ENCODE measurements at regions not wholly inside any gene's neighbourhood (a gene's known extent, or its start where the extent isn't known, plus 50 kb on each side); places are given as distances from the start of the nearest gene placed in this dataset.

GRCh38 chr1:221625026-221625425 lies 116.9 kb downstream of the DUSP10 start:
- no peak for DNase-seq (ENCODE audit: low read depth)
- no peak for TF ChIP-seq CTCF (IDR thresholded peaks at IDR 0.05; ENCODE audit: insufficient read depth, low read depth, low read length, missing control alignments)
- no peak overlapping the region for H3K4me3 ChIP-seq (ENCODE audit: low read length)

- H3K4me3 ChIP-seq (ENCODE audit: low read length) = no peak overlapping the region
- DNase-seq (ENCODE audit: low read depth) = no peak
- no peak for TF ChIP-seq CTCF (IDR thresholded peaks at IDR 0.05; ENCODE audit: insufficient read depth, low read depth, low read length, missing control alignments)
Measured at GRCh38 chr1:221626041-221626440, 115.8 kb downstream of the DUSP10 start.

GRCh38 chr1:221630236-221630635 lies 111.7 kb downstream of the DUSP10 start:
- H3K4me3 ChIP-seq (ENCODE audit: low read length) = no peak overlapping the region
- no peak for DNase-seq (ENCODE audit: low read depth)
- no peak for TF ChIP-seq CTCF (IDR thresholded peaks at IDR 0.05; ENCODE audit: insufficient read depth, low read depth, low read length, missing control alignments)

GRCh38 chr1:221631556-221631955 lies 110.3 kb downstream of the DUSP10 start:
- TF ChIP-seq CTCF (IDR thresholded peaks at IDR 0.05; ENCODE audit: insufficient read depth, low read depth, low read length, missing control alignments) = no peak
- no peak overlapping the region for H3K4me3 ChIP-seq (ENCODE audit: low read length)
- DNase-seq (ENCODE audit: low read depth) = no peak

GRCh38 chr1:221632072-221632471 lies 109.8 kb downstream of the DUSP10 start:
- H3K4me3 ChIP-seq (ENCODE audit: low read length) = no peak overlapping the region
- no peak for DNase-seq (ENCODE audit: low read depth)
- TF ChIP-seq CTCF (IDR thresholded peaks at IDR 0.05; ENCODE audit: insufficient read depth, low read depth, low read length, missing control alignments) = no peak

- no peak for DNase-seq (ENCODE audit: low read depth)
- TF ChIP-seq CTCF (IDR thresholded peaks at IDR 0.05; ENCODE audit: insufficient read depth, low read depth, low read length, missing control alignments) = no peak
- H3K4me3 ChIP-seq (ENCODE audit: low read length) = no peak overlapping the region
Measured at GRCh38 chr1:221633841-221634409, 108.0 kb downstream of the DUSP10 start.

- H3K4me3 ChIP-seq (ENCODE audit: low read length) = no peak overlapping the region
- no peak for DNase-seq (ENCODE audit: low read depth)
- no peak for TF ChIP-seq CTCF (IDR thresholded peaks at IDR 0.05; ENCODE audit: insufficient read depth, low read depth, low read length, missing control alignments)
Measured at GRCh38 chr1:221634606-221635005, 107.3 kb downstream of the DUSP10 start.
